A673 (cell line): ENCODE measurements at regions not wholly inside any gene's neighbourhood (a gene's known extent, or its start where the extent isn't known, plus 50 kb on each side); places are given as distances from the start of the nearest gene placed in this dataset.

Experiments
- CTCF ChIP-seq: fragments of 300-800, 200-600 bp; sonication (generic); conservative IDR thresholded peaks from 2 replicates; pipeline ENCODE4 v1.5.1; 2017; ENCODE audit warnings: low read depth, mild to moderate bottlenecking, antibody characterized with exemption, low read length, moderate library complexity, mixed read lengths
- EZH2 ChIP-seq: fragments of 200-600 bp; sonication (generic); IDR thresholded peaks from 2 replicates; pipeline ENCODE4 v1.6.1; 2017; ENCODE audit warnings: borderline replicate concordance, low read depth, mild to moderate bottlenecking, mixed read lengths, antibody characterized with exemption, low read length; ENCODE audit not compliant: poor library complexity, severe bottlenecking

GRCh38 chr10:123577921-123578461 lies 88.2 kb upstream of the GPR26 start:
- TF ChIP-seq CTCF: no peak
- no peak for TF ChIP-seq EZH2
